ENCODE measurements at regions not wholly inside any gene's neighbourhood (a gene's known extent, or its start where the extent isn't known, plus 50 kb on each side); places are given as distances from the start of the nearest gene placed in this dataset.
"Not testable (repeated sequence)": the region's sequence is repeated elsewhere in the genome, so short reads cannot be mapped to it uniquely, and the experiment has no call there.

DNA sequence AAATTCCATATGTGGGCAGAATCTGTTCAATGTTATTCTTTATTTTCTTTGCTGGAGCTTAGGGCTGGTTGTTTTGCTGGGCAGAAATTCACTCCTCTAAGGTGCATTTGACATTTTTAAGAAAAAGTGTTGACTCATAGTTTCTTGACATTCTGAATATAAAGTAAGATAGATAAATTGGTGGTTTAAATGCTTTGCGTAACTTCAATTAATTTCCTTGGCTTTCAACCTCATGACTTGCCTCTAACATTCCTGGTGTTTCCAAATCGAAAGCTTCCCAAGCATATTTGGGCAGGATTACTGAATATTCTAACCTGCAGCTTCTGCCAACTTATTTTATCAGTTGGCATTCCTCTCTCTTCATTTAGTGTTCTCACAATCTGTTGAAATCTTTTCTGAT is 718.7 kb upstream of the ADGRB3 start:
- no peak overlapping the region for H3K4me3 Mint-ChIP-seq
- TF ChIP-seq CTCF (IDR thresholded peaks at IDR 0.05; ENCODE audit: unreplicated experiment in 3 of 3) = no peak
- H3K4me1 Mint-ChIP-seq = no peaks in the 10 kb centered on the region
- H3K27me3 Mint-ChIP-seq (ENCODE audit: low read depth) = no peaks in the 10 kb centered on the region
- no peaks in the 10 kb centered on the region for H3K9me3 Mint-ChIP-seq
- no peaks in the 10 kb centered on the region for H3K36me3 Mint-ChIP-seq (ENCODE audit: low read depth)
- H3K27ac Mint-ChIP-seq = no peak overlapping the region

DNA sequence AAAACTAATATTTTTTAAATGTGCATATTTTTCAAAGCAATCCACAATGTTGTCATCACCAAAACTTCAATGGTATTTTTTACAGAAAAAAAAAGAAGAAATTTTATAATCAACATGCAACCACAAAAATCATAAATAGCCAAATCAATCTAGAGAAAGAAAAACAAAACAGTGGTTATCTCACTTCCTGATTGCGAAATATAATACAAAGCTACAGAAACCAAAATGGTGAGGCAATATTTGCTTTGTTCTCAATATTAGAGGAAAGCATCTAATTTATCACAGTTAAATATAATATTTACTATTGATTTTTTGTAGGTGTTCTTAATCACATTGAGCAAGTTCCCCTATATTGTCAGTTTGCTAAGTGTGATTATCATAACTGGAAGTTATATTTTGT is 720.7 kb upstream of the ADGRB3 start:
- TF ChIP-seq CTCF (IDR thresholded peaks at IDR 0.05; ENCODE audit: unreplicated experiment in 3 of 3) = no peak
- H3K36me3 Mint-ChIP-seq (ENCODE audit: low read depth) = no peaks in the 10 kb centered on the region
- no peak overlapping the region for H3K27ac Mint-ChIP-seq
- H3K4me1 Mint-ChIP-seq = no peaks in the 10 kb centered on the region
- H3K9me3 Mint-ChIP-seq = no peaks in the 10 kb centered on the region
- no peaks in the 10 kb centered on the region for H3K27me3 Mint-ChIP-seq (ENCODE audit: low read depth)
- H3K4me3 Mint-ChIP-seq = no peak overlapping the region

GRCh38 chr6:67909354-67909753 is 725.7 kb upstream of the ADGRB3 start:
- Mint-ChIP-seq H3K27ac (no peak overlapping the region), H3K9me3 (peaks cover 1% of the 10 kb centered on the region), H3K36me3 (ENCODE audit: low read depth) (no peaks in the 10 kb centered on the region), H3K4me1 (no peaks in the 10 kb centered on the region), H3K27me3 (ENCODE audit: low read depth) (no peaks in the 10 kb centered on the region), H3K4me3 (no peak overlapping the region)
- no peak for TF ChIP-seq CTCF (IDR thresholded peaks at IDR 0.05; ENCODE audit: unreplicated experiment in 3 of 3)

DNA sequence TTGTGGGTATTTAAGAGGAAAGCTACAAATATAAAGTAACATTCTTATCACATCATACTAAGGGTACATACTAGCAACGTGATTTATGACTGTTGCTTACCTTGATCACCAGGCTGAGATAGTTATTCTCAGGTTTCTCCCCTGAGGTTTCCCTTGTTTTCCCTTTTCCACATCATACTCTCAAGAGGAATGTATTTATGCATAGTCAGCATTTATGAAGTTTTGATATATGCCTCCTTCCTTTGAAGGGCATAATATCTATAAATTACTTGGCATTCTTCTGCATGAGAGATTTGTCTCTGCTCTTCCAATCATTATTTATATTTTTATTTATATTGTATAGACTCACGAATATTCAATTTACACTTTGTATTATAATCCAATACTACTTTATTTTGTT is 726.7 kb upstream of the ADGRB3 start:
- H3K27ac Mint-ChIP-seq = no peak overlapping the region
- H3K27me3 Mint-ChIP-seq (ENCODE audit: low read depth) = no peaks in the 10 kb centered on the region
- no peak overlapping the region for H3K4me3 Mint-ChIP-seq
- no peaks in the 10 kb centered on the region for H3K36me3 Mint-ChIP-seq (ENCODE audit: low read depth)
- no peaks in the 10 kb centered on the region for H3K4me1 Mint-ChIP-seq
- peaks cover 6% of the 10 kb centered on the region for H3K9me3 Mint-ChIP-seq
- no peak for TF ChIP-seq CTCF (IDR thresholded peaks at IDR 0.05; ENCODE audit: unreplicated experiment in 3 of 3)

- H3K4me1 Mint-ChIP-seq = not testable (repeated sequence)
Observed at GRCh38 chr6:67904735-67905134, 730.3 kb upstream of the ADGRB3 start.

GRCh38 chr6:67898875-67899274 is 736.2 kb upstream of the ADGRB3 start:
- TF ChIP-seq CTCF (IDR thresholded peaks at IDR 0.05; ENCODE audit: unreplicated experiment in 3 of 3) = no peak
- no peak overlapping the region for H3K4me3 Mint-ChIP-seq
- no peaks in the 10 kb centered on the region for H3K4me1 Mint-ChIP-seq
- H3K27me3 Mint-ChIP-seq (ENCODE audit: low read depth) = no peaks in the 10 kb centered on the region
- H3K9me3 Mint-ChIP-seq = peaks cover under 1% of the 10 kb centered on the region
- H3K36me3 Mint-ChIP-seq (ENCODE audit: low read depth) = no peaks in the 10 kb centered on the region
- no peak overlapping the region for H3K27ac Mint-ChIP-seq

More at GRCh38 chr6:67904735-67905134, 730.3 kb upstream of the ADGRB3 start:
- H3K9me3 Mint-ChIP-seq; H3K4me3 Mint-ChIP-seq; H3K36me3 Mint-ChIP-seq (ENCODE audit: low read depth); H3K27me3 Mint-ChIP-seq (ENCODE audit: low read depth); H3K27ac Mint-ChIP-seq: not testable (repeated sequence)

Data from nephron (organoid).